ENCODE measurements at regions not wholly inside any gene's neighbourhood (a gene's known extent, or its start where the extent isn't known, plus 50 kb on each side); places are given as distances from the start of the nearest gene placed in this dataset.
"Not testable (repeated sequence)": the region's sequence is repeated elsewhere in the genome, so short reads cannot be mapped to it uniquely, and the experiment has no call there.

GRCh38 chr1:173269490-173270230 lies 62.5 kb upstream of the TNFSF4 start:
- DNase-seq (ENCODE audit: low read depth): peak; percentile 91
- TF ChIP-seq CTCF (conservative IDR thresholded peaks at IDR 0.05; ENCODE audit: low read depth, low read length): no peak
- no peak overlapping the region for H3K4me3 ChIP-seq (ENCODE audit: low read depth, low read length)

GRCh38 chr1:173270243-173270642 lies 63.1 kb upstream of the TNFSF4 start:
- H3K4me3 ChIP-seq (ENCODE audit: low read depth, low read length): no peak overlapping the region
- TF ChIP-seq CTCF (conservative IDR thresholded peaks at IDR 0.05; ENCODE audit: low read depth, low read length): no peak
- DNase-seq (ENCODE audit: low read depth): no peak

- not testable (repeated sequence) for DNase-seq (ENCODE audit: low read depth); H3K4me3 ChIP-seq (ENCODE audit: low read depth, low read length)
These were observed 63.9 kb upstream of the TNFSF4 start for GRCh38 chr1:173271021-173271420.

- TF ChIP-seq CTCF (conservative IDR thresholded peaks at IDR 0.05; ENCODE audit: low read depth, low read length): no peak
- H3K4me3 ChIP-seq (ENCODE audit: low read depth, low read length): no peak overlapping the region
- no peak for DNase-seq (ENCODE audit: low read depth)
These were observed 68.4 kb upstream of the TNFSF4 start for GRCh38 chr1:173275496-173275895.

DNA sequence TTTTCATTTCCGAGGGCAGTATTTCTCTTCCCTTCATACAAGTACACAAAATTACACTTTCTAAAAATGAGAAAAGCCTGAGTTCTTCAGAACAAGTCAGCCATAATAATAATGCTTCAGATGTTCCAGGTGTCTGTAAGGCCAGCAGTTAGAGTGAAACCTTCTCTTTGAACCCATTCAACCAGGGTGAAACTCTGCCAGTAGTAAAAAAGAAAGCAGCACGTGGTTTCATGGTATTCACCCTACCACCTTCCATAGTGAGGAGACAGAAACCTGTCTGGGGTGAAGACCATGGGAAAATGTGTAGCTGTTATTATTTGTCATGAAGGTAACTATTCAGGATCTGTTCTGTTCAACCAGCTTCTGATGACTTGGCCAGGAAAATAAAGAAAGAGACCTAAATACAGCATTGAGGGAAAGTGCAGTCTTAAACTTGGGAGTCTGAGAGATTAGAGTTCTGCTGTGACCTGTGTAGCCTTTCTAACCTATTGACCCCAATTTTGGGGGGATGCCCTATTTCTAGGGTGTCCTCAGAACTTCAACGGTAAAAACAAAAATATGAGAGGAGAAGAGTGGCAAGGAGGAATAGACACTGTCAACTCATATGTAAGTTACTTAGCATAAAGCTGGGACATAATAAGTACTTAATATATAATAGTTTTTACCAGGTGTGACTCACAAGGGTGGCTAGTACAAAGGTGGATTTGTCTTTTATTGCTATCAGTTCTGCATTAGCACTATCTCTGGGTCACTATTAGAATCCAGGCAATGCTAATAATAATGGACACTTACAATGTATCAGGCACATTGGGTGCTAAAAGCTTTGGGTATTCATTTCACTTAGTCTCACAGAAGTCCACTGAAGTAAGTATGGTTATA lies 70.0 kb upstream of the TNFSF4 start:
- DNase-seq (ENCODE audit: low read depth): no peak
- TF ChIP-seq CTCF (conservative IDR thresholded peaks at IDR 0.05; ENCODE audit: low read depth, low read length): no peak

DNA sequence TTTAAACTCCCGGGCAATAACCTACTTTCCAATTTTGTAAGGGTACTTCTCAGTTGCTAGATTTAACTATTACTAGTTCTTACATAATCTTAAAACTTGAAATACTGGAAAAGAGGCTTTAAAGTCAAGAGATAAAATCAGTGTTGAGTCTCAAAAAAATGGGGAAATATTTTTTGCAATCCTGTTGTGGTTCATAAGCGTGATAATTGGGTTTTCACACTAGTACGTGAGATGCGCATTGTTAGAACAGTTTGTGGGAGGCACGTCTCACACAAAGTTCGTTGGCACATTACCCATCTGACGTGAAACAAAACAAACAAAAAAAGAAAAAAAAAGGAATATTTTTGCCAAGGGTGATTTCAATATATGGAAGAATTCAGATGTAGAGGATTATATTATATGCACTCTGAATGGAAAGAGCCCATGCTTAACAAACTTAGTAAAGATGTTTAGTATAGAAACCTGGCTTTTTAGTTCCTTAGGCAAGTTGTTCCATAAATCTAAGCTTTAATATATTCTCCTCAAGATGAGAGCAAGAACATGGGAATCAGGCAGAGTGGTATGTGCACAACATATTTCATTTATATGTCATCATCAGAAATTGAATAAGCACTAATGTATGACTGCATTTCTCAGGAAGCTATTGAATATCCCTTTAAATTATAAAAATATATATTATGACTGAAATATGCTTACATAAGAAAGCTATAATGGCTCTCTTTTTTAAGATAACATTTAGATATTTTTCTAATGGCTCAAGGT lies 73.9 kb upstream of the TNFSF4 start:
- TF ChIP-seq CTCF (conservative IDR thresholded peaks at IDR 0.05; ENCODE audit: low read depth, low read length): no peak

More for the DNA sequence above, 70.0 kb upstream of the TNFSF4 start:
- no peak overlapping the region for H3K4me3 ChIP-seq (ENCODE audit: low read depth, low read length)

DNA sequence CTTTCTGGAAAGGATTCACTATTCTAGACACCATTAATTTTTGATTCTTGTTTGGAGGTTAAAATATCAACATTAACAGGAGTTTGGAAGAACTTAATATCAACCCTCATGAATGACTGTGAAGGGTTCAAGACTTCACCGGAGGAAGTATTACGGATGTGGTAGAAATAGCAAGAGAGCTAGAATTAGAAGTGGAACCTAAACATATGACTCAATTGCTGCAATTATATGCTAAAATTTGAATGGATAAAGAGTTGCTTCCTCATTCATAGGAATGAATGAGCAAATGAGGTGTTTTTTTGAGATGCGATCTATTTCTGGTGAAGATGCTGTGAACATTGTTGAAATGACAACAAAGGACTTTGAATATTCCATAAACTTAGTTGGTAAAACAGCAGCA lies 77.9 kb upstream of the TNFSF4 start:
- no peak for DNase-seq (ENCODE audit: low read depth)
- H3K4me3 ChIP-seq (ENCODE audit: low read depth, low read length): no peak overlapping the region
- TF ChIP-seq CTCF (conservative IDR thresholded peaks at IDR 0.05; ENCODE audit: low read depth, low read length): no peak

More for the DNA sequence above, 73.9 kb upstream of the TNFSF4 start:
- peak; percentile 33 for DNase-seq (ENCODE audit: low read depth)
- no peak overlapping the region for H3K4me3 ChIP-seq (ENCODE audit: low read depth, low read length)
